ENCODE measurements at regions not wholly inside any gene's neighbourhood (a gene's known extent, or its start where the extent isn't known, plus 50 kb on each side); places are given as distances from the start of the nearest gene placed in this dataset.
"Not testable (repeated sequence)": the region's sequence is repeated elsewhere in the genome, so short reads cannot be mapped to it uniquely, and the experiment has no call there.

- in situ Hi-C loops (cut with HindIII; ENCODE audit: low sequenced_read_pairs): no loop called here
- DNase-seq (ENCODE audit: low spot score): no peak
Measured at GRCh38 chr12:25677232-25677937, 124.3 kb upstream of the LMNTD1 start.

DNA sequence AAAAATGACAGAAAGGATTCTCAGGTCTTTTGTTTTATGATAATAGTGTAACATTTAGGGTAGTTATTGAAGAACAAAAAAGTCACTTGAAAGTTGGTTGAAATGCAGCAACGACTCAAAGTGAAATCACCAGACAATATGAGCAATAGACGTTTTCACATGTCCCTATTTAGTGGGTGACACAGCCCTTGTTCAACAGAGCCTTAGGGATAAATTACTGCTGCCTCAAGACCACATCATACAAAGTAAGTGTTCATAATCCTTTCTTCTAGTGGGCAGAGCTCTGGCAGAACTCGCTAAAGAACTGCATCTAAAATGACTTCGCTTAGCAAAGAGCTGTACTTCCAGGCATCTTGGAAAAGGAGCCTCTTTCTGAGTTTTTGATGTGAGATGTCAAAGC is 128.5 kb upstream of the LMNTD1 start:
- in situ Hi-C loops (cut with HindIII; ENCODE audit: low sequenced_read_pairs): no loop called here
- no peak for DNase-seq (ENCODE audit: low spot score)

GRCh38 chr12:25682421-25682820 is 129.3 kb upstream of the LMNTD1 start:
- DNase-seq (ENCODE audit: low spot score): no peak
- in situ Hi-C loops (cut with HindIII; ENCODE audit: low sequenced_read_pairs): no loop called here

DNA sequence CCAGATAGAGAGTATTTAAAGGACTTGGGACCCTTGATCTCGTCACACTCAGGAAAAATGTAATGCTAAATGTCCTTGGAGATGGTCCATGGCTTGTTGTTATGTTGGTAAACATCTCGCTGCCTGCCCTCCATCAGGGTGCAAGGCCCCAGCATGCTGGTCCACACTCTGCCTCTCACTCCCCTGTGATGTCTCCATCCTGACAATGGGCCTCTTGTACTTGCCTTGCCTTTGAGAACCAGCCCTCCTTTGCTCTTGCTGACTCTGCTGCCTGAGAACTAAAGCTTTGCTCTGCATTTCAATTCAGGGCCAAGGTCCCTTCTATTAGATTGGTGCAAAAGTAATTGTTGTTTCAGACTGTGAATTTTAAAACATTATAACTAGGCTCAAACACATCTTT is 131.0 kb upstream of the LMNTD1 start:
- no peak for DNase-seq (ENCODE audit: low spot score)
- in situ Hi-C loops (cut with HindIII; ENCODE audit: low sequenced_read_pairs): no loop called here

- in situ Hi-C loops (cut with HindIII; ENCODE audit: low sequenced_read_pairs): no loop called here
- no peak for DNase-seq (ENCODE audit: low spot score)
Measured at GRCh38 chr12:25686351-25686750, 133.3 kb upstream of the LMNTD1 start.

DNA sequence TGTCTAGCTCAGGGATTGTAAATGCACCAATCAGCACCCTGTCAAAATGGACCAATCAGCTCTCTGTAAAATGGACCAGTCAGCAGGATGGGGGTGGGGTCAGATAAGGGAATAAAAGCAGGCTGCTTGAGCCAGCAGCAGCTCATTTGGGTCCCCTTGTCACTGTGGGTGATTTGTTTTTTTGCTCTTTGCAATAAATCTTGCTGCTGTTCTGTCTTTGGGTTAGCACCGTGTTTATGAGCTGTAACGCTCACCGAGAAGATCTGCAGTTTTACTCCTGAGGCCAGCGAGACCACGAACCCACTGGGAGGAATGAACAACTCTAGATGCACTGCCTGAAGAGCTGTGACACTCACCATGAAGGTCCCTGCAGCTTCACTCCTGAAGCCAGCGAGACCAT is 134.1 kb upstream of the LMNTD1 start:
- DNase-seq (ENCODE audit: low spot score): no peak
- in situ Hi-C loops (cut with HindIII; ENCODE audit: low sequenced_read_pairs): no loop called here

- DNase-seq (ENCODE audit: low spot score); in situ Hi-C loops (cut with HindIII; ENCODE audit: low sequenced_read_pairs): not testable (repeated sequence)
Measured at GRCh38 chr12:25688851-25689250, 135.8 kb upstream of the LMNTD1 start.

- in situ Hi-C loops (cut with HindIII; ENCODE audit: low sequenced_read_pairs): no loop called here
Measured at GRCh38 chr12:25689996-25690501, 137.0 kb upstream of the LMNTD1 start.

GRCh38 chr12:25690996-25691864 is 138.1 kb upstream of the LMNTD1 start:
- in situ Hi-C loops (cut with HindIII; ENCODE audit: low sequenced_read_pairs): no loop called here

More at GRCh38 chr12:25689996-25690501, 137.0 kb upstream of the LMNTD1 start:
- peak; percentile 47 for DNase-seq (ENCODE audit: low spot score)

GRCh38 chr12:25691865-25692114 is 138.7 kb upstream of the LMNTD1 start:
- DNase-seq (ENCODE audit: low spot score): no peak
- in situ Hi-C loops (cut with HindIII; ENCODE audit: low sequenced_read_pairs): no loop called here

More at GRCh38 chr12:25690996-25691864, 138.1 kb upstream of the LMNTD1 start:
- no peak for DNase-seq (ENCODE audit: low spot score)

GRCh38 chr12:25692115-25693035 is 139.3 kb upstream of the LMNTD1 start:
- in situ Hi-C loops (cut with HindIII; ENCODE audit: low sequenced_read_pairs): no loop called here
- DNase-seq (ENCODE audit: low spot score): no peak

DNA sequence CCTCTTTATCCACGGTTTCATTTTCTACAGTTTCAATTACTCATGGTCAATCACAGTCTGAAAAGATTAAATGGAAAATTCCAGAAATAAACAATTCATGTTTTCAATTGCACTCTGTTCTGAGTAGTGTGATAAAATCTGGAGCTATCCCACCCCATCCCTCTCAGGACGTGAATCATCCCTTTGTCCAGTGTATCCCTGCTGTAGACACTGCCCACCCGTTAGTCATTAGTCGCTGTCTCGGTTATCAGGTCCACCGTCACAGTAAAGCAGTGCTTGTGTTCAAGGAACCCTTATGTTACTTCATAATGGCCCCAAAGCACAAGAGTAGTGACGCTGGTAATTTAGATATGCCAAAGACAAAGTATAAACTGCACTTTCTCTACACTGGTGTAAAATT is 141.0 kb upstream of the LMNTD1 start:
- DNase-seq (ENCODE audit: low spot score): no peak
- in situ Hi-C loops (cut with HindIII; ENCODE audit: low sequenced_read_pairs): no loop called here

- DNase-seq (ENCODE audit: low spot score): no peak
- in situ Hi-C loops (cut with HindIII; ENCODE audit: low sequenced_read_pairs): no loop called here
Measured at GRCh38 chr12:25695574-25695973, 142.5 kb upstream of the LMNTD1 start.

- in situ Hi-C loops (cut with HindIII; ENCODE audit: low sequenced_read_pairs): no loop called here
- DNase-seq (ENCODE audit: low spot score): no peak
Measured at GRCh38 chr12:25698772-25699171, 145.7 kb upstream of the LMNTD1 start.

DNA sequence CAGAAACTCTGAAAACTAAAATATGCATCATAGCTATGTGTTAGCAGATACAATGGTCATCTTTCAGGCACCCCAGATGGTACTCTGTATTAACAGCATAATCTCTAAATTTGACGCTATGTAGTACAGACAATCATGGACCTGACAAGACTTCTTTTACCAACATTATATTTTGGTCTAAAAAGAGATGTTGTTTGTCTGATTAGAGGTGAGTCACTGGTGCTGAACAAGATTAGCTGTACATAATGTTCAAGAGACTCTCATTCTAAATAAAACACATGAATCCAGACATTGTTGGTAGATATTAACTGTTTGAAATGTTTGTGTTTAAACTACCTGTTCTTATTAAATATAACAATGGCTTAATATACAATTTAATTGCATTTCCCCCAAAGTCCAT is 146.4 kb upstream of the LMNTD1 start:
- no peak for DNase-seq (ENCODE audit: low spot score)
- in situ Hi-C loops (cut with HindIII; ENCODE audit: low sequenced_read_pairs): no loop called here

- in situ Hi-C loops (cut with HindIII; ENCODE audit: low sequenced_read_pairs): no loop called here
Measured at GRCh38 chr12:25701290-25701689, 148.2 kb upstream of the LMNTD1 start.

DNA sequence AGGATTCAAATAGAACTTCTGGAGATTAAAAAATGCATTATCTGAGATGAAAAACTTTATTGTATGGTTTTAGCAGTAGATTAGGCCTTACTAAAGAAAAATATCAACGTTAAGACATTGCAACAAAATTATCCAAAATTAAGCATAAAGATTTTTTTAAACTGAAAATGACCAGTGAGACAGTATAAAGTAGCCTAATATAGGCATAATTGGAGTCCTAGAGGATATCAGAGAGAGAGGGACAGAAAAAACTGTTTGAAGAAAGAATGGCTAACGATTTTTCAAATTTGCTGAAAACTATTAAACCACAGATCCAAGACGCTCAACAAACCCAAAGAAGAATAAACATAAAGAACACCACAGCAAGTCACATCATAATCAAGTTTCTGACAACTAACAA is 149.5 kb upstream of the LMNTD1 start:
- DNase-seq (ENCODE audit: low spot score): no peak
- in situ Hi-C loops (cut with HindIII; ENCODE audit: low sequenced_read_pairs): no loop called here

More at GRCh38 chr12:25701290-25701689, 148.2 kb upstream of the LMNTD1 start:
- no peak for DNase-seq (ENCODE audit: low spot score)

DNA sequence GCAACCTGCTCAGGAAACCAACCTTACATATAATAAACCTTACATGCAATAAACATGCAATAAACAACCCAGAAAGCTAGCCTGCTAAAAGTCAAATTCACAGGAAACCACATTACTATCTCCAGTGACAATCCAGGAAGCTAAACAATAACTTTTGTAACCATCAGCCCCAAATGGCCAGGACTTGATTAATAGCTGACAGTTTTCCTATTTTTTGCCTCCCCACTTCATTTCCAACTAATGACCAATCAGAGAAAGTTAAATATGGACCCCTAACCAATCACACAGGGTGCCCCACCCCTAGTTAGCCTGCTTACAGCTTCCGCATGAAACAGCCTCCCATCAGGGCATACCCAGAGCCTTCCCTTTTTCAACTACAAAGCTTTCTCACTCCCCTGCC is 152.2 kb upstream of the LMNTD1 start:
- in situ Hi-C loops (cut with HindIII; ENCODE audit: low sequenced_read_pairs): no loop called here
- DNase-seq (ENCODE audit: low spot score): no peak

DNA sequence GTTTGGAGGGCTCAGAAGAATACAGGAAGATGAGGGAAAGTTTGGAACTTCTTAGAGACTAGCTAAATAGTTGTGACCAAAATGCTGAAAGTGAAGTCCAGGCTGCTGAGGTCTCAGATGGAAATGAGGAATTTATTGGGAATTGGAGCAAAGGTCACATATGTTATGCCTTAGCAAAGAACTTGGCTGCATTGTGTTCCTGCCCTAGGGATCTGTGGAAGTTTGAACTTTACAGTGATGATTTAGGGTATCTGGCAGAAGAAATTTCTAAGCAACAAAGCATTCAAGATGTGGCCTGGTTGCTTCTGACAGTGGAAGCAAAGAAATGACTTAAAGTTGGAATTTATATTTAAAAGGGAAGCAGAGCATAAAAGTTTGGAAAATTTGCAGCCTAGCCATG is 153.6 kb upstream of the LMNTD1 start:
- in situ Hi-C loops (cut with HindIII; ENCODE audit: low sequenced_read_pairs); DNase-seq (ENCODE audit: low spot score): not testable (repeated sequence)

DNA sequence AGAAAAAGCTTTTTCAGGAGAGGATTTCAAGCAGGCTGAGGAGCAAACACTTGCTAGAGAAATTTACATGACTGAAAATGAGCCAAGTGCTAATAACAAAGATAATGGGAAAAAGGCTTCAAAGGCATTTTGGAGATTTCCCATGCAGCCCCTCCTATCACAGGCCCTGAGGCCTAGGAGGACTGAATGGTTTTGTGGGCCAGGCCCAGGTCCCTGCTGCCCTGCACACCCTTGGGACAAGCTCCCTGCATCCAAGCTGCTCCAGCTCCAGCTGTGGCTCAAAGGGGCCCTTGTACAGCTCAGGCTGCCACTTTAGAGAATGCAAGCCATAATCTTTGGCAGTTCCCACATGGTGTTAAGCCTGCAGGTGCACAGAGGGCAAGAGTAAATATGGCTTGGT is 154.0 kb upstream of the LMNTD1 start:
- DNase-seq (ENCODE audit: low spot score): no peak
- in situ Hi-C loops (cut with HindIII; ENCODE audit: low sequenced_read_pairs): no loop called here

Data from G401 (cell line).